ENCODE measurements at regions not wholly inside any gene's neighbourhood (a gene's known extent, or its start where the extent isn't known, plus 50 kb on each side); places are given as distances from the start of the nearest gene placed in this dataset.

- DNase-seq (ENCODE audit: low spot score), result no peak
These were observed 214.1 kb upstream of the DAPK1 start for GRCh38 chr9:87283585-87283984.

DNA sequence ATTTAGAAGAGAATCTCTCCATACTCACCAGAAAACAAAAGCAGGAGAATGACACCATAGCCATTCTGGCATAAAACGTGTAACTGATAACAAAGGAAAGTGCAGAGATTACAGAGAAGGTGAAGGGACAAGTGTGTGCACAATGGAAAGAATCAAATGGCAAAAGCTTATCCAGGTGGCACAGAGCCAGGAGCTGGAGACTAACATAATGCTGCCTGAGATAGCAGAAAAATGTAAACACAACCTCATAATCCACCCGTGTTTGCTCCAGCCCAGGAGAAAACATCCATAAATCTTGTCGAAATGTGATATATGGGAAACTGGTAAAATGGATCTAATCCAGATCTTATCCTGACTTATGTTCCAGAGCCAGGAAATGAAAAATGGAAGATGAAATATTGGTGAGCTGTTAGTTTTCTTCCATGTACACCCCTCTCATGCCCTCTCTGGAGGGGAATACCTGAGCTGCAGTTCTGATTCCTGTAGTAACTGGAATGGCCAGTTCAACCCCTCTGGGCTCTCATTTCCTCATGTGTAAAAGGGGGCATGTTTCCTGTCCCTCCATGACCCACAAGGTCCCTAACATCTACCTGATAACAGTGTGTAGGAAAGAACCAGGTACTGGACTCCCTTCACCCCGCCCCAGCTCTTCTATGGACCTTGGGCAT, 212.3 kb upstream of the DAPK1 start:
- no peak for DNase-seq (ENCODE audit: low spot score)

DNA sequence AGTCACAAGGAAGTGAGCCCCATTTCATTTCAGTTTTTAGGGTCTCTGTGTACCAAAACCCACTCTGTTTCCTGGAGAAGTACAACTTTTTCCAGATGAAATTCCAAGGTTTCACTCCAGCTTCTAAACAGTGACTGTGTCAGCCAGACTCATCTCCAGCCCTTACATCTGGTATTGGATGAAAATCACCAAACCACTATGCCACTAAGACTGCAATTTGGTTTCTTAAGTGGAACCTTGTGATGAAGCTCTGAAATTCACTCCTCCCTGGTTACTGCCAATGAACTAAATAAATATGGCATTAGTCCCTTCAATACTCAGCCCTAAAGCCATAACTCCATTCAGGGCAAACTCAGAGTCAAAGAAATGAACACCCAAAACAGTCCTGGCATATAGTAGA, 211.2 kb upstream of the DAPK1 start:
- no peak for DNase-seq (ENCODE audit: low spot score)

DNA sequence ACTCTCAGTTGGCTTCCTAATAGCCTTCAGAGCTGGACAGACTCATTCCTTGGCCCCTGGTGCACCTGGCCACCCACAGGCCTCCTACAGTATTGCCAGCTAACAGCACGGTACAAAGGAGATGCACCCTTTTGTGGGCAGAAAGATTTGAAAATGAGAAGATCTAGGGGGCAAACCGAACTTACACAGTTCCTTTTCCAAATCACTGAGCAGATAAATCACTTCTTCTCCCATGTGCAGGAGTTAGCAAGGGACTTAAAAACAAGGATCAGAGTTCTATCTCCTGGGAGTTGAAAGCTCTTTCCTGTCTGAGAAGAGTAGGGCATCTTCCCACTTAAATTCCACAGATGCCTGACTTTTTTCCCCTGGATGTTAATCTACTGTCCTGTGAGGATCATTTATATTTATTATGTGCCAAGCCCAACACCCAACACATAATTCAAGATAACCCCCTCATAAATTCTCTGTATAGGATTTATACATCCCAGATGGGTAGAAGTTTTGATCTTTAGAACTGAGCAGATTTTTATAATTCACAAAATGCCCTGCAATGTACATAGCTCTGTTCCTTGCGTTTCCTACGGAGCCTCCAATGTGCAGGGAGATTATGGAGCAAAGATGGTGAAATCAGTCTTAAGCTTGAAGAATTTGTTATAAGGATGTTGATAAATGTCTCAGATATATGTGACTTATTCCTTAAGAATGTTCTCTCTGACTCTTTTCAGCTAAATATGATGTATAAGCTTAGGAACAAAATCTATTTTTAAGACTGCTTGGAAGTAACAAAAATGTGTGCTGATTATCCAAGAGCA, 207.2 kb upstream of the DAPK1 start:
- no peak for DNase-seq (ENCODE audit: low spot score)

DNA sequence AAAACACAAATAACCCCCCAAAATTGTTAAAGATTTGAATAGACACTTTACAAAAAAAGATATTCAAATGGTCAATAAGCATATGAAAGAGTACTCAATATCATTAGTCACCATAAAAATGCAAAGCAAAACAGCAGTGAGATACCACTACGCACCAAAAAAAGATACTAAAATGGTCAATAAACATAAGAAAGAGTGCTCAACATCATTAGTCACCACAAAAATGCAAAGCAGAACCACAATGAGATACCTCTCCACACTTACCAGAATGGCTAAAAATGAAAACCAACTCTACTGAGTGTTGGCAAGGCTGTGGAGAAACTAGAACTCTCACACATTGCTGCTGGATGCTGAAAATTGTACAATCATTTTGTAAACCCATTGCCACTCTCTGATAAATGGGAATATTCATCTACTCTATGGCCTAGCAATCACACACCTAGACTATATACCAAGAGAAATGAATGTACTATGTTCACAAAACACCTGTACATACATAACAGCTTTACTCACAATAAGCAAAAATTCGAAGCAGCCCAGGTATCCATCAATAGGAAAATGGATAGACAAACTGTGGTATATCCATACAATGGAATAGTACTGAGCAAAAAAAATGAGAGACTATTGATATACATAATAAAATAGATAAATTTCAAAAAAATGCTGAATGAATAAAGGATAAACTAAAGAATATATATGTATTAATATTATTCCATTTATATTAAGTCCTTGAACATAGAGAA, 205.0 kb upstream of the DAPK1 start:
- no peak for DNase-seq (ENCODE audit: low spot score)

GRCh38 chr9:87294126-87294525, 203.5 kb upstream of the DAPK1 start:
- no peak for DNase-seq (ENCODE audit: low spot score)

- no peak for DNase-seq (ENCODE audit: low spot score)
These were observed 196.8 kb upstream of the DAPK1 start for GRCh38 chr9:87300915-87301314.

GRCh38 chr9:87301371-87301770, 196.3 kb upstream of the DAPK1 start:
- DNase-seq (ENCODE audit: low spot score), result no peak

DNA sequence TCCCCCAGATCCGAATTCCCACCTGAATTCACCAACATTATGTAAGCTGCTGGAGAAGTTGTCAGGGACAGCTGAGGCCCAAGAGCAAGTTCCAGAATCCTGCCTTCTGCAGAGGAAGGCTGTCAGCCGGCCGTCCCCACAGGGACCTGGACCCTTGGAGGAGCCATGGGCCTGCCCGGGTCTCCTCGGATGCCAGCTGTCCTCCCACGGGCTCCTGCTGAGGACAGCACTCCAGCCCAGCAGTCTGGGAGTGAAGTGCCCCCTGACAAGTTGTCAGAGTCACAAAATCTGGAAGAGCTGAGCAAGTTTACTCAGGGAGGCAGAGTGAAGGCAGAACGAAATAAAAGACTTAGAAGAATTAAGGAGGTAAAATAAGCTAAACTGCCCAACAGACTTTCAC, 192.5 kb upstream of the DAPK1 start:
- no peak for DNase-seq (ENCODE audit: low spot score)

GRCh38 chr9:87306006-87306405, 191.7 kb upstream of the DAPK1 start:
- no peak for DNase-seq (ENCODE audit: low spot score)

DNA sequence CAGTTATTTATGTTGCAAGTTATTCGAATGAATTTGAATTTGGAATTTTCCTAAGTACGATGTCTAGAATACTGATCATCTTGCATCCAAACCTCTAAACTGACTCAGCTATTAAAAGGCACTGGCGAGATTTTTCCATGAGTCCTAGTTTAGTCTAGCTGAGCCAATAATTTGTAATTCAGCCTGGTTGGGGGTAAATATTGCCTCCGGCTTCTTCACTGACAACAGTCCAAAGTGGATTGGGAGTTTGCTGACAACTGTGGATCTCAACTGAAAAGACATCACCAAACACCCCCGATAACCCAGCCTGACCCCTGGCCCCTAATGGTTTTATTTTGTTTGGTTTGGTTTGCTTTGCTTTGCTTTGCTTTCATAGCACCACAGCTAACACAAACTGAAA, 189.8 kb upstream of the DAPK1 start:
- DNase-seq (ENCODE audit: low spot score), result no peak

DNA sequence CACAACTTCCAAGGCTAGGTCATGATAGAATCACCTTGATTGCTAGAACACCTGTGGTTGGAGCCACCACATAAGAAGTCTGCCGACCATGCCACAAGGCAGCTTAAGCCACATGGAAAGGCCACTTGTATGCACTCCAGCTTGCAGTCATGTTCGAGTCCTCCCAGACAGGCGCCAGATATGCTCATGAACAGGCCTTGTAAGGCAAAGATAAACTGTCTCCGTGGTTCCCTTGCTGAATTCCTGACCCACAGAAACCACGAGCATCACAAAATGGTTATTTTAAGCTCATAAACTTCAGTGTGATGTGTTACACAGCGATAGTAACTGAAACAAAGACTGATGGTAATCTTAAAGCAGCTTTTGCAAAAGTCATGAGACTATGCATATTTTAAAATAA, 188.4 kb upstream of the DAPK1 start:
- DNase-seq (ENCODE audit: low spot score), result no peak

- DNase-seq (ENCODE audit: low spot score), result no peak
These were observed 186.7 kb upstream of the DAPK1 start for GRCh38 chr9:87310827-87311523.

- no peak for DNase-seq (ENCODE audit: low spot score)
These were observed 178.0 kb upstream of the DAPK1 start for GRCh38 chr9:87319656-87320055.

DNA sequence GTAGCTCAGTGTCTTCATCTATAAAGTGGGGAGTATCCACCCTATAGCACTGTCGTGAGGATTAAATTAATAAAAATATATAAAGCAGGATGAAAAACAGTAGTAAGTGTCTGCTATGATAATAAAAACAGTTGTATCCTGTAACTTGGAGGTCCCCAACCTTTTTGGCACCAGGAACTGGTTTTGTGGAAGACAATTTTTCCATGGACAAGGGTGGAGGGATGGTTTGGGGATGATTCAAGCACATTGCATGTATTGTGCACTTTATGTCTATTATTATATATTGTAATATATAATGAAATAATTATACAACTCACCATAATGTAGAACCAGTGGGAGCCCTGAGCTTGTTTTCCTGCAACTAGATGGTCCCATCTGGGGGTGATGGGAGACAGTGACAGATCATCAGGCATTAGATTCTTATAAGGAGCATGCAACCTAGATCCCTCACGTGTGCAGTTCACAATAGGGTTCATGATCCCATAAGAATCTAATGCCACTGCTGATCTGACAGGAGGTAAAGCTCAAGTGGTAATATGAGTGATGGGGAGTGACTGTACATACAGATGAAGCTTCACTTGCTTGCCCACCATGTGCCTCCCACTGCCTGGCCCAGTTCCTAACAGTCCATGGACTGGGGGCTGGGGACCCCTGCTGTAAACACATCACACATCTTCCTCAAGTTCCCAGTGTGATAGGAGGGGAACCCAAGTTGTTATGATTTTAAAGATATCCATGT, 177.4 kb upstream of the DAPK1 start:
- no peak for DNase-seq (ENCODE audit: low spot score)

- DNase-seq (ENCODE audit: low spot score), result no peak
These were observed 174.6 kb upstream of the DAPK1 start for GRCh38 chr9:87322840-87323635.

DNA sequence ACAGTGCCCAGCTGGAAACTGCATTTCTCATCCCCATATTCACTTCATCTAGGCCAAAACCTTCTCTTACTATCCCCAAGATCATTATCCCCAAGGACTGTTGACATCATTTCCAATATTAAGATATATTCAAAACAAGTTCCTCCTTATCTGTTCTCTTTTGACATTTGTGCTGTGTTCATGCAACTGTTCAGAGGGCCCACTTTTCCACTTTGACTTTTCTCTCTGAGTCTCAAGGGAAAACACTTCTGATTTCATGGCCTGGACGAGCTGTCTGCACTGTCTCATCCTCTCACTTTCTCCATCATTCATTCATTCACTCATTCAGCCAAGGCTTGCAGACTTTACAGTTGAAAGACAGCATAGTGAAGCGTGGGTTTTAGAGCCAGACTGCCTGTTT, 173.7 kb upstream of the DAPK1 start:
- no peak for DNase-seq (ENCODE audit: low spot score)

DNA sequence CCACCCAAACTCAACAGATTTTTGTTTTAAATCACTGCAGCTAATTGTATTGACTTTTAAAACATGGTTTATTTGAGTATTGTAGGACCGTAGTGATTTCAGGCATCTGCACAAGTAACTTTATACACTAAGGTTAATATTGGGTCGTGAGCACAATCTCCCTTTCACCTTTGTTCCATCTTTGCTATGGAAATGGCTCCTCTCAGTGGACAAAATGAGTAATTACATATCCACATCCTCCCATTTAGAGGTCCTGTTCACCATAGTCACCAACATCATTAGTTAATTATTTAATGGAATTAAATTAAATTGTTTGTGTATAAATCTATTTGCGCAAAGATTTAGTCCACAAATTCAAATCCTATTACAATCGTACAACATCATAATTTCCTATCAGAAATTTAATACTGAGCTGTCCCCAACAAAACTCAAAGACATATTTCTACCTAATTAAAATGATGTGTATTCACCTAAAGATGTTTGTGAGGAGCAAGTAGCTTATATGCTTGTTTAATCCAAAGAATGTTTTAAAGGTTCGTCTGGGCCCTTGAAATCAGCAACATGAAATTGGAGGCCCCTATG, 173.0 kb upstream of the DAPK1 start:
- peak; percentile 81 for DNase-seq (ENCODE audit: low spot score)

DNA sequence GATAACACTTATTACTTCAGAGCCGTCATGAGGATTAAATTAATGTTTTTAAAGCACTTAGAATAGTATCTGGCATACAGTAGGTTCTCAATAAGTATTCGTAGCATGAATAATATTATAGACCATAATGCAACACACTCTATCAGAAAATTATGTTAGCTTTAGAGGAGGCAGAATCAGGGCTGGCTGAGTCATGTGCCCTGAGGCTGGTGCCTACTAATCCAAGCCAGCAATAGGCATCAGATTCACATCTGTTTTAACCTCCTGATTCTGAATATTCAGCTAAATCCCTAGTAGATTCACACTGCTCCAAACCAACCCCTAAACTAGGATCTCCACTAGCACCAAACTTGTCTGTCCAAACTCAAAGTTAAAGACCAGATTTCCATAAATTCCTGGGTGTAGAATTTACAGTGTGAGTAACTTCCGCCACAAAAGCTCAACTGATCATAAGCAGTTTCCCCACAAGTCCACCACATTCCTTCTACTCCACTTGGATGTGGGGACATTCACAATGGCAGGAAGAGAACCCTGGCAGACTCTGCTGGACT, 170.0 kb upstream of the DAPK1 start:
- DNase-seq (ENCODE audit: low spot score), result no peak

DNA sequence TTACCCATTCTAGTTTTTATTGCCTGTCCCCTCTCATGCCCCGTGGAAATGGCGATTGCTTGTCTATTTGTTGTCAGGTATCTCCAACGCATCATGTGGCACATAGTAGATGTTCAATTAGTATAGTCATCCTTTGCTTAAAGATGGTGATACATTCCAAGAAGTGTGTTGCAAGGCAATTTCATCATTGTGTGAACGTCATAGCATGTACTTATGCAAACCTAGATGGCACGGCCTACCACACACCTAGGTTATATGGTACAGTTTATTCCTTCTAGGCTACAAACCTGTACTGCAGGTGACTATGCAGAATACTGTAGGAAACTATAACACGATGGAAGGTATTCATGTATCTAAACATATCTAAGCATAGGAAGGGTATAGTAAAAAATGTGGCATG, 163.9 kb upstream of the DAPK1 start:
- DNase-seq (ENCODE audit: low spot score), result no peak
